ENCODE measurements at regions not wholly inside any gene's neighbourhood (a gene's known extent, or its start where the extent isn't known, plus 50 kb on each side); places are given as distances from the start of the nearest gene placed in this dataset.

- TF ChIP-seq, protein P1, sequence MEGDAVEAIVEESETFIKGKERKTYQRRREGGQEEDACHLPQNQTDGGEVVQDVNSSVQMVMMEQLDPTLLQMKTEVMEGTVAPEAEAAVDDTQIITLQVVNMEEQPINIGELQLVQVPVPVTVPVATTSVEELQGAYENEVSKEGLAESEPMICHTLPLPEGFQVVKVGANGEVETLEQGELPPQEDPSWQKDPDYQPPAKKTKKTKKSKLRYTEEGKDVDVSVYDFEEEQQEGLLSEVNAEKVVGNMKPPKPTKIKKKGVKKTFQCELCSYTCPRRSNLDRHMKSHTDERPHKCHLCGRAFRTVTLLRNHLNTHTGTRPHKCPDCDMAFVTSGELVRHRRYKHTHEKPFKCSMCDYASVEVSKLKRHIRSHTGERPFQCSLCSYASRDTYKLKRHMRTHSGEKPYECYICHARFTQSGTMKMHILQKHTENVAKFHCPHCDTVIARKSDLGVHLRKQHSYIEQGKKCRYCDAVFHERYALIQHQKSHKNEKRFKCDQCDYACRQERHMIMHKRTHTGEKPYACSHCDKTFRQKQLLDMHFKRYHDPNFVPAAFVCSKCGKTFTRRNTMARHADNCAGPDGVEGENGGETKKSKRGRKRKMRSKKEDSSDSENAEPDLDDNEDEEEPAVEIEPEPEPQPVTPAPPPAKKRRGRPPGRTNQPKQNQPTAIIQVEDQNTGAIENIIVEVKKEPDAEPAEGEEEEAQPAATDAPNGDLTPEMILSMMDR (IDR thresholded peaks at IDR 0.05): no peak
- no peak for TF ChIP-seq POLR2A (IDR thresholded peaks at IDR 0.05)
These were observed 242.6 kb upstream of the EXOC2 start for GRCh38 chr6:935582-935981.
